ENCODE measurements at regions not wholly inside any gene's neighbourhood (a gene's known extent, or its start where the extent isn't known, plus 50 kb on each side); places are given as distances from the start of the nearest gene placed in this dataset.

- no peak overlapping the region for H3K27ac Mint-ChIP-seq
- no peaks in the 10 kb centered on the region for H3K4me1 Mint-ChIP-seq
- no peak for DNase-seq
- no peak for ATAC-seq (ENCODE audit: low read depth in 2 of 2)
- H3K36me3 Mint-ChIP-seq: no peaks in the 10 kb centered on the region
- peaks cover 0 to 5% (median 0%) of the 10 kb centered on the region in 7 donors for H3K9me3 Mint-ChIP-seq
- H3K4me3 Mint-ChIP-seq: no peak overlapping the region
- H3K27me3 Mint-ChIP-seq: no peaks in the 10 kb centered on the region
Measured at GRCh38 chr12:39007619-39008018, 102.2 kb upstream of the CPNE8 start.

DNA sequence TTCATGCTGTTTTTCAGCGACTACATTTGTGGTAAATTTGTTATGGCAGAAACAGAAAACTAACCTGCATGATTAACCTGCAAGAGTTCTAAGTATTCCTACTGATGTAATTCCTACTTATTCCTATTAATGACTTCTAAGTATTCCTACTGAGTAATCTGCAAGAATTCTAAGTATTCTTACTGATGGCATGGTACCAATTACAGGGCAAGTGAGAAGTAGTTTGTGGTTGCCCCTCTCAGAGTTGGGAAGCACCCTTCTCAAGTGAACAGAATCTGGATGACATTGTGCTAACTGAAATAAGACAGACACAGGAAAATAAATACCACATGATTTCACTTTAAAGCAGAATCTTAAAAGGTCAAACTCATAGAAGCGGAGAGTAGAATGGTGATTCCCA is 100.9 kb upstream of the CPNE8 start:
- Mint-ChIP-seq H3K27ac (no peak overlapping the region), H3K9me3 (peaks cover 0 to 5% (median 0%) of the 10 kb centered on the region in 7 donors), H3K27me3 (no peaks in the 10 kb centered on the region), H3K4me1 (no peaks in the 10 kb centered on the region), H3K4me3 (no peak overlapping the region), H3K36me3 (no peaks in the 10 kb centered on the region)
- ATAC-seq (ENCODE audit: low read depth in 2 of 2) (no peak), DNase-seq (no peak)

GRCh38 chr12:39005671-39006070 is 100.3 kb upstream of the CPNE8 start:
- peaks cover 0 to 5% (median 0%) of the 10 kb centered on the region in 7 donors for H3K9me3 Mint-ChIP-seq
- no peaks in the 10 kb centered on the region for H3K27me3 Mint-ChIP-seq
- H3K36me3 Mint-ChIP-seq: no peaks in the 10 kb centered on the region
- no peak overlapping the region for H3K4me3 Mint-ChIP-seq
- DNase-seq (no peak), ATAC-seq (ENCODE audit: low read depth in 2 of 2) (no peak)
- H3K27ac Mint-ChIP-seq: no peak overlapping the region
- H3K4me1 Mint-ChIP-seq: no peaks in the 10 kb centered on the region

DNA sequence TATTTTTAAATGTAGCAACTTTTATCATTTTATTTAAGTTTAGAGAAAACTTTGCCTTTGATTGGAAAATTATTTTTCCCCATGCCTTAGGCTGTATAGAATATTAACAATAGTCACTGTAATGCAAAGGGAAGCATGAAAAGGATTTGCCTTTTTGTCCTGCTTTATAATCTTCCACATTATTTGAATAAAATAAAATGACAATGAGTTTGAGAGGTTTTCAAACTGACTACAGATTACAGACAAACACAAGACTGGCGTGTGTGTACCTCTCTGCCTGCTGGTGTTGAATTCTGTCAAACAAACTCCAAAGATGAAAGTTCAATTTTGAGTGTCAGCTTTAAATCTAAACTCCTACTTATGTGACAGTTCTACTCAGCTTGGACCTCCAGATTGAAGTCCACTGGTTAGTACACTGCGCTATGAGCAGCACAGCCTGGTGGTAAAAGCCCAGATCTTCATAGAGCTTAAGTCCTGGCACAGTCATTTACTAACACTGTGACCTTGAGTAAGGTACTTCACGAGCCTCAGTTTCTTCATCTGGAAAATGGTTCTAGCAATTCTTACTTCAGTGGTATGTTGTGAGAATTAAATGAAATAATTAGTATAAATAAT is 98.3 kb upstream of the CPNE8 start:
- no peak for DNase-seq
- ATAC-seq (ENCODE audit: low read depth in 2 of 2): no peak
- H3K36me3 Mint-ChIP-seq: no peaks in the 10 kb centered on the region

DNA sequence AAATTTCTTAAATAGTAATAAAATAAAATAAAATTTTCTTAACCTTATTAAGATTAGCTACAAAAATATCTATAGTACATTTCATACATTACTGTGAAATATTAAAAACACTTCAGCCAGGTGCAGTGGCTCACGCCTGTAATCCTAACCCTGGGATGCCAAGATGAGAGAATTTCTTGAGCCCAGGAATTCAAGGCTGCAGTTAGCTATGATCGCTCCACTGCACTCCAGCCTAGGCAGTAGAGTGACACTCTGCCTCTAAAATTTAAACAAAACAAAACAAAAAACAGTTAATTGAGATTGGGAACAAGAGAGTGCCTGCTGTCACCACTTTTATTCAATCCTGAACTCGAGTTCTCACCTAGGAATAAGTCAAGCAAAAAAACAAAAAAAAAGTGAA is 95.0 kb upstream of the CPNE8 start:
- ATAC-seq (ENCODE audit: low read depth in 2 of 2) (no peak), DNase-seq (no peak)

More for the DNA sequence above, 98.3 kb upstream of the CPNE8 start:
- Mint-ChIP-seq H3K27ac (no peak overlapping the region), H3K27me3 (no peaks in the 10 kb centered on the region), H3K4me3 (no peak overlapping the region), H3K9me3 (peaks cover 0 to 9% (median 0%) of the 10 kb centered on the region in 7 donors), H3K4me1 (no peaks in the 10 kb centered on the region)

DNA sequence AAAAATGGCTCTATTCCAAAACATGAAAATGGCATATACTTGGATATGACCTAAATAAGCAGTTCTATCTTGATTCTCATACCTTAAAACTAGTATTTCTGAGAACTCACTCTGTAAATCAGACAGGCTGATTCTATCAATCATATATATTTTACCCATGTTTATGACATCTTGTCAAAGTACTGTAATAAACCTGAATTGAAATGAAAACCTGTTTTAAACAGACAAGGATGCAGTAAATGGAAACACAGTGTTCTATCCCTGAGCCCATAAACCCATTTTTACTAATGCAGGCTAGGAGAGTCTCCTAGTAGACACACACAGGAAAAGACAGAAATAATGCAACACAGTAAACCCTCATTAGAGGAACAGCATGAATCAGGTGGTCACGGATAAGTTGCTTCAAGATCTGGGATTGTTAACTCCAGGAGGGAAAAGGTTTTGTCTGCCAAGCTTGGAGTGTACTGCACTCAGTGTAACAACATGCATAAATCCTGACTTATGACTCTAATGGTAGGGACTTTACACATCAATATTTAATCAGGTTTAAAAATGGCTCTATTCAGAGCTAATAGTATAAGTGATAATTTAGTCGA is 93.6 kb upstream of the CPNE8 start:
- H3K27me3 Mint-ChIP-seq: no peaks in the 10 kb centered on the region
- no peak overlapping the region for H3K4me3 Mint-ChIP-seq
- ATAC-seq (ENCODE audit: low read depth in 2 of 2): no peak
- DNase-seq: no peak
- peaks cover 0 to 9% (median 0%) of the 10 kb centered on the region in 7 donors for H3K9me3 Mint-ChIP-seq
- H3K27ac Mint-ChIP-seq: no peak overlapping the region
- no peaks in the 10 kb centered on the region for H3K4me1 Mint-ChIP-seq
- no peaks in the 10 kb centered on the region for H3K36me3 Mint-ChIP-seq

More for the DNA sequence above, 95.0 kb upstream of the CPNE8 start:
- Mint-ChIP-seq H3K27me3 (no peaks in the 10 kb centered on the region), H3K4me3 (no peak overlapping the region), H3K36me3 (no peaks in the 10 kb centered on the region), H3K9me3 (peaks cover 0 to 9% (median 0%) of the 10 kb centered on the region in 7 donors), H3K27ac (no peak overlapping the region), H3K4me1 (no peaks in the 10 kb centered on the region)

DNA sequence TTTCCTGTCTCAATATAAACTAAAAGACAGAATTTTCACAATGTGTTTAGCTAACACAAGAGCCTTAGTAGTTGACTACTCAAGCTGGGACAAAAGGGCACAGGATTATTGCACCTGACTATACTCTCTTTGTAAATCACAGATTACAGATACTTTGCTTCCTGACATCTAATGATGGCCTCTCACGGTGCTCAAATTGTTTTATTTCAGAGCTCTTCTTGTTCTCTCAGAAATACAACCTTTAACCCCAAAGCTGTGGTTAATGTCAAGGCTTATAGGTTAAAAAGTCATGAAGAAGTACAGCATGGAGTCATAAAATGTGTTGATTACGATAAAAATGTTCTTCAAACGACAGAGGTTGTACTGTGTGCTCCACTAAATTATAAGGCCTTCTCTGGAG is 89.9 kb upstream of the CPNE8 start:
- peaks cover 0 to 12% (median 4%) of the 10 kb centered on the region in 7 donors for H3K9me3 Mint-ChIP-seq
- ATAC-seq (ENCODE audit: low read depth in 2 of 2): no peak
- no peak for DNase-seq

GRCh38 chr12:38985961-38986360 is 80.6 kb upstream of the CPNE8 start:
- Mint-ChIP-seq H3K36me3 (peaks cover 0 to 11% of the 10 kb centered on the region in 2 donors), H3K4me3 (no peak overlapping the region), H3K4me1 (no peaks in the 10 kb centered on the region), H3K9me3 (peaks cover 9 to 36% (median 20%) of the 10 kb centered on the region in 7 donors), H3K27me3 (no peaks in the 10 kb centered on the region), H3K27ac (no peak overlapping the region)
- DNase-seq: no peak
- no peak for ATAC-seq (ENCODE audit: low read depth in 2 of 2)

More for the DNA sequence above, 89.9 kb upstream of the CPNE8 start:
- Mint-ChIP-seq H3K27ac (no peak overlapping the region), H3K4me3 (no peak overlapping the region), H3K4me1 (no peaks in the 10 kb centered on the region), H3K27me3 (no peaks in the 10 kb centered on the region), H3K36me3 (no peaks in the 10 kb centered on the region)

GRCh38 chr12:38984388-38984787 is 79.0 kb upstream of the CPNE8 start:
- H3K27me3 Mint-ChIP-seq: no peaks in the 10 kb centered on the region
- no peaks in the 10 kb centered on the region for H3K4me1 Mint-ChIP-seq
- peaks cover 0 to 11% of the 10 kb centered on the region in 2 donors for H3K36me3 Mint-ChIP-seq
- no peak overlapping the region for H3K27ac Mint-ChIP-seq
- no peak overlapping the region for H3K4me3 Mint-ChIP-seq
- peaks cover 9 to 36% (median 20%) of the 10 kb centered on the region in 7 donors for H3K9me3 Mint-ChIP-seq
- DNase-seq (no peak), ATAC-seq (ENCODE audit: low read depth in 2 of 2) (no peak)

DNA sequence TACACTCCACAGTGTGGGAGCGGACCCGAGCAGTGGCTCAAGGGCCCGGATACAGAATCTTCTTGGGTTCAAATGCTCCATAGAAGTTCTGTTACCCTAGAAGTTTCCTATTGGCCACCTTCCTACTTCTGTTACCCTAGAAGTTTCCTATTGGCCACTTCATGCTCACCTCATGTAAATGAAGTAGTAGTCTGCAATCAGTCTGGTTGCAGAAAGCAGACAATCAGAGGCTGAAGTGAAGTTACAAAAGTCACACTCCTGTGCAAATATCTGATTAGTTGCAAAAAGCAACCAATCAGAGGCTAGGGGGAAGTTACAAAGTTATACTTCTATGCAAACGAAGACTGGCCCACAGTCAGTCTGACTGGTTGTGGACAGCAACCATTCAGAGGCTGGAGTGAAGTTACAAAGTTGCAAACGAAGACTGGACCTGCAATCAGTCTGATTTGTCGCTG is 77.8 kb upstream of the CPNE8 start:
- H3K36me3 Mint-ChIP-seq: peaks cover 0 to 11% of the 10 kb centered on the region in 2 donors
- H3K4me1 Mint-ChIP-seq: no peaks in the 10 kb centered on the region
- no peaks in the 10 kb centered on the region for H3K27me3 Mint-ChIP-seq
- no peak overlapping the region for H3K27ac Mint-ChIP-seq
- ATAC-seq (ENCODE audit: low read depth in 2 of 2): no peak
- H3K4me3 Mint-ChIP-seq: no peak overlapping the region
- no peak for DNase-seq
- peaks cover 9 to 36% (median 20%) of the 10 kb centered on the region in 7 donors for H3K9me3 Mint-ChIP-seq

DNA sequence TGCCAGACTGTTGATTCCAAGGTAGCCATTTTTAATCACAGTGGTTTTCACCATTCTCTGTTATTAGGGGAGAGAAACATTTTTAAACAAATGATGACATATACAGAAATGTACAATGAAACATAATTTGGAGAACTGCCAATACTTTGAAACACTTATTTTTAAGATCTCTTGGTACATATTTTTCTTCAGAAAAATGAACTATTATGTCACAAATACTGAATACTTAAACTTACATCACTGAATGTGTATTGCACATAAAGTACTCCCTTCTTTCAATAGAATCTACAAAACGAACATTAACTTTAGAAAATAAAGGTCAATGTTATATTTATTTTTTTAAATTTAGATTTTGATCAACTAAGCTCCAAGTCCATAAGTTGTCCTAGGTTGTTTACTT is 71.7 kb upstream of the CPNE8 start:
- Mint-ChIP-seq H3K4me3 (no peak overlapping the region), H3K9me3 (peaks cover 3 to 14% (median 8%) of the 10 kb centered on the region in 7 donors), H3K36me3 (peaks cover 0 to 8% of the 10 kb centered on the region in 2 donors), H3K27ac (no peak overlapping the region), H3K27me3 (no peaks in the 10 kb centered on the region), H3K4me1 (no peaks in the 10 kb centered on the region)
- DNase-seq: no peak
- no peak for ATAC-seq (ENCODE audit: low read depth in 2 of 2)

DNA sequence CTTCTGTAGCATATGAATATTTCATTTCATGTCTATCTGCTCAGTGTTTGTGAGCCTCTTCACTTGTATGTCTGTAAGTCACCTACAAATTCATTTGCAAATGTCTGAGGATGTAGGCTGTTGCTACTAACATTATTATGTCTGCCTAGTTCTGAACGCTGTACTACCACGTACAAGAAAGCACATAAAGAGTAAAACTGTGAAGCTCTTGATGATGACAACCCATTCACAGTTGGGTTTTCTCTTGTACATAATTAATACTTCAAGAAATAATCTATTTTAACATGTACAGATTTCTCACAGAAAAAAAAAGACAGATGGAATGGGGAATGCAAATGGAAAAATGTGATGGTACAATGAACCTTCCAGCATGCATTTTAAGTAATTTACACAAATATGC is 64.3 kb upstream of the CPNE8 start:
- no peak for DNase-seq
- no peak overlapping the region for H3K4me3 Mint-ChIP-seq
- peaks cover 0 to 8% of the 10 kb centered on the region in 2 donors for H3K36me3 Mint-ChIP-seq
- no peaks in the 10 kb centered on the region for H3K4me1 Mint-ChIP-seq
- H3K9me3 Mint-ChIP-seq: peaks cover 4 to 15% (median 10%) of the 10 kb centered on the region in 7 donors
- no peaks in the 10 kb centered on the region for H3K27me3 Mint-ChIP-seq
- ATAC-seq (ENCODE audit: low read depth in 2 of 2): no peak
- no peak overlapping the region for H3K27ac Mint-ChIP-seq

GRCh38 chr12:38961683-38962082 is 56.3 kb upstream of the CPNE8 start:
- no peak overlapping the region for H3K27ac Mint-ChIP-seq
- no peaks in the 10 kb centered on the region for H3K36me3 Mint-ChIP-seq
- ATAC-seq (ENCODE audit: low read depth in 2 of 2): no peak
- no peak overlapping the region for H3K4me3 Mint-ChIP-seq
- no peak for DNase-seq
- H3K27me3 Mint-ChIP-seq: no peaks in the 10 kb centered on the region
- H3K9me3 Mint-ChIP-seq: peaks cover 0 to 6% (median 3%) of the 10 kb centered on the region in 7 donors
- H3K4me1 Mint-ChIP-seq: no peaks in the 10 kb centered on the region

DNA sequence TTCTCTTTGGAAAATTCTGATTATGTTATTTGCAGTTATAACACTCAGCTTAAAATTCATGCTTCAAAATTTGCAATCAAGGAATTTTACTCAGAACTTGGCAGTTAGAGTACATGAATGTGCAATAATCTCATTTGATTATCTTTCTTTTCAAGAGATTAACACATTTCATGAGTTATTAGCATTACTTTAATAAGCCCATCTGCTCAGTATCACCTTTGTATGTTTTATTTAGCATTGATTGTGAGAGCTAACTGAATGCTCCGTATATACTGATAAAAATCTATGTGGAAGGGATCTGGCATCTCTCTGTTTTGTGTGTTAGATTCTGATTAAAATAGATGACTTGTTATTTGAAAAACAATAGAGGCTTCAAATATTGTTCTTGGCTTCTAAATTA is 55.6 kb upstream of the CPNE8 start:
- Mint-ChIP-seq H3K9me3 (peaks cover 0 to 6% (median 3%) of the 10 kb centered on the region in 7 donors), H3K36me3 (no peaks in the 10 kb centered on the region), H3K4me1 (no peaks in the 10 kb centered on the region), H3K27ac (no peak overlapping the region), H3K27me3 (no peaks in the 10 kb centered on the region), H3K4me3 (no peak overlapping the region)
- ATAC-seq (ENCODE audit: low read depth in 2 of 2) (no peak), DNase-seq (no peak)

Measured in naive B cell (primary cell).